ENCODE measurements at regions not wholly inside any gene's neighbourhood (a gene's known extent, or its start where the extent isn't known, plus 50 kb on each side); places are given as distances from the start of the nearest gene placed in this dataset.

- no peak for TF ChIP-seq ZNF565 (CRISPR knock-in tag; conservative IDR thresholded peaks at IDR 0.05; ENCODE audit: low read depth)
- TF ChIP-seq PATZ1 (CRISPR knock-in tag; IDR thresholded peaks at IDR 0.05; ENCODE audit: borderline replicate concordance), result no peak
- TF ChIP-seq OSR1 (CRISPR knock-in tag; IDR thresholded peaks at IDR 0.05), result no peak
- TF ChIP-seq ISL1 (CRISPR knock-in tag; IDR thresholded peaks at IDR 0.05), result no peak
- TF ChIP-seq CSRNP3 (CRISPR knock-in tag; IDR thresholded peaks at IDR 0.05), result no peak
- no peak for TF ChIP-seq ZNF8 (CRISPR knock-in tag; IDR thresholded peaks at IDR 0.05)
- TF ChIP-seq ARNTL (CRISPR knock-in tag; IDR thresholded peaks at IDR 0.05; ENCODE audit: borderline replicate concordance, low read depth), result no peak
- no peak for TF ChIP-seq ESRRG (CRISPR knock-in tag; IDR thresholded peaks at IDR 0.05)
- TF ChIP-seq ZNF70 (CRISPR knock-in tag; IDR thresholded peaks at IDR 0.05), result no peak
Measured at GRCh38 chr12:3352230-3352629, 138.8 kb upstream of the PRMT8 start.

Data from SK-N-SH treated with all-trans-retinoic acid at 6 μM for 48 hours (cell line).